ENCODE measurements at regions not wholly inside any gene's neighbourhood (a gene's known extent, or its start where the extent isn't known, plus 50 kb on each side); places are given as distances from the start of the nearest gene placed in this dataset.

DNA sequence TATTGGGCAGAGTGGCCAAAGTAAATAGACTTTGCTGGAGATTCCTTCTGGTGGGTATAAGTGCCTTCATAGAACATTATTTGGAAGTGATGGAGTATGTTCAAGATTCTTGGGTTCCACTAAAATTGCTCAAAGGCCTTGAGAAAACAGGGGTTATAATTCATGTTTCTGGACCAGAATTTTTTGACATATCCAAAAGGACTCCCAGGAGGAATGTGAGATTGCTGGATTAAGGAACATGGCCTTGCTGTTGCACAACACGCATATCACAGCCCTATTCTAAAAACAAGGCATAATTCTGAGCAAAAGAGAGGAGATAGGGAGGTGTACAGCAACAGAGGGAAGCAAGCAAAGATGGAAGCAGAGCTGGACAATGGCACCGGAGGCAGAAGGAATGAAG lies 111.7 kb upstream of the TNP1 start:
- DNase-seq (ENCODE audit: low read depth): no peak
- TF ChIP-seq, protein P1, sequence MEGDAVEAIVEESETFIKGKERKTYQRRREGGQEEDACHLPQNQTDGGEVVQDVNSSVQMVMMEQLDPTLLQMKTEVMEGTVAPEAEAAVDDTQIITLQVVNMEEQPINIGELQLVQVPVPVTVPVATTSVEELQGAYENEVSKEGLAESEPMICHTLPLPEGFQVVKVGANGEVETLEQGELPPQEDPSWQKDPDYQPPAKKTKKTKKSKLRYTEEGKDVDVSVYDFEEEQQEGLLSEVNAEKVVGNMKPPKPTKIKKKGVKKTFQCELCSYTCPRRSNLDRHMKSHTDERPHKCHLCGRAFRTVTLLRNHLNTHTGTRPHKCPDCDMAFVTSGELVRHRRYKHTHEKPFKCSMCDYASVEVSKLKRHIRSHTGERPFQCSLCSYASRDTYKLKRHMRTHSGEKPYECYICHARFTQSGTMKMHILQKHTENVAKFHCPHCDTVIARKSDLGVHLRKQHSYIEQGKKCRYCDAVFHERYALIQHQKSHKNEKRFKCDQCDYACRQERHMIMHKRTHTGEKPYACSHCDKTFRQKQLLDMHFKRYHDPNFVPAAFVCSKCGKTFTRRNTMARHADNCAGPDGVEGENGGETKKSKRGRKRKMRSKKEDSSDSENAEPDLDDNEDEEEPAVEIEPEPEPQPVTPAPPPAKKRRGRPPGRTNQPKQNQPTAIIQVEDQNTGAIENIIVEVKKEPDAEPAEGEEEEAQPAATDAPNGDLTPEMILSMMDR (IDR thresholded peaks at IDR 0.05; ENCODE audit: low read length, missing control alignments): no peak
- H3K4me3 ChIP-seq (replicated peaks; ENCODE audit: low read depth, low read length): no peak overlapping the region

DNA sequence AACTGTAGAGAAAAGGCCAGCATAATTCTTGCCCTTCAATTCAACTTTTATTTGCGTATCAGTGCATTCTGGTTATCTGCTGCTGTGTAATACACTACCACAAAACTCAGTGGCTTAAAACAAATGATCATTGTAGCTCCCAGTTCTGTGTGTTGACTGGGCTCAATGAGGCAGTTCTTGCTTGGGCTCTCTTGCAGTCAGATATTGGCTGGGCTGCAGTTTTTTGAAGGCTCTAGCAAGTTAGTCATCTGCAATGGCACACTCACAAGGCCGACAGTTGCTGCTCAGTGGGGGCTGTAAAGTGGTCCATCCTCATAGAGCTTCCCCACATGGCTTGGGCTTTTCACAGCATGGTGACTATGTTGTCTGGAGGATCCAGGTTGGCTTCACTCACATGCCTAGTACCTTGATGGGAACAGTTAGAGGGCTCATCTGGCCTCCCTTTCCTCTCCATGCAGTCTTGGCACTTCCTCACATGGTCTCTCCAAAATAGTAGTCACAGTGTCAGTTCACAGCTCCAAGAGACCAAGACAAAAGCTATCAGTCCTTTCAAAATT lies 110.6 kb upstream of the TNP1 start:
- no peak for DNase-seq (ENCODE audit: low read depth)
- TF ChIP-seq, protein P1 (IDR thresholded peaks at IDR 0.05; ENCODE audit: low read length, missing control alignments): no peak
- H3K4me3 ChIP-seq (replicated peaks; ENCODE audit: low read depth, low read length): no peak overlapping the region

DNA sequence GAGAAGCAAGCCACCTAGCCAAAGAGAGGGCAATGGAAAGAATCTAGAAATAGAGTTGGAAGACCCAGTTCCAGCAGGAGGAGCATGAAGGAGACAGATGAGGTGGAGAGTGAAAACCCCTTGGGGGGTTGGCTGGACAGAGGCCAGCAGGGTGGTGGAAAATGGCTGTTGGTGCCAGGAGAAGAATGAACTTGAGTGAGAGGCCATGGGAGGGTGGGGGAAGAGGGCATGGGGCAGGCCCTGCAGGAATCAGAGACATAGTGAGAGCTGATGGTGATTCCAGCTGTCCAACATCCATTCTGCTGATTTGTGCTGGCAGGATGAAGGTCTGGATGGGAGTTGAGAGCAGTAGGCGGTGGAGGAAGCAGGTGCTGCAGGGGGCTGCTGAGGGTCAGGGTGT lies 108.0 kb upstream of the TNP1 start:
- TF ChIP-seq, protein P1 (IDR thresholded peaks at IDR 0.05; ENCODE audit: low read length, missing control alignments): no peak
- no peak overlapping the region for H3K4me3 ChIP-seq (replicated peaks; ENCODE audit: low read depth, low read length)

DNA sequence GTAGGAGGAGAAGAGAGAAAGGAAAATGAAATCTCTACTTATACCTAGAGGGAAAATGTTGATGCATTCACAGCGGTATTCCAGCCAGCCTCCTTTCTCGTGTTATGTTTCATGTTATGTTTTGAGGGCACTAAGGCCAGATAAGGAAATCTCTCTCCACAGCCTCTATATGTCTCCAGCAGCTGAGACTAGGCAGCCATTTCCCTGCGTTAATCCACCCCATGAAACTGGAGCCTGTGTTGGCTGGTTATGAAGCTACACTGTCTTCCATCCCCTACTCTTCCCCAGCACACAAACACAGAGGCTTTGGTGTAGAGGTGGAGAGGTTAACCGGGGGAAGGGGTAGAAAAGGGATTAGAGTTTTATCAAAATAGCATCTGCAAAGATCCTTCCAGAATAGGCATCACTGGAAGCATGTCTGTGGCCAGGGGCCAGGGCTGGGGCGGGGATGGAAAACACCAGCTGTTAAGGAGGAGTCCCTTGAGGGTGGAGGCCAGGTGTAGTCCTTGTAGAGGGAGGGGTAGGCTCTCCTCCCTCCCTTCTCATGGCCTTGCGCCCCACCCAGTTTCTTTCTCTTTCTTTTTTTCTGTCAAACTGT lies 100.9 kb upstream of the TNP1 start:
- no peak for DNase-seq (ENCODE audit: low read depth)
- TF ChIP-seq, protein P1 (IDR thresholded peaks at IDR 0.05; ENCODE audit: low read length, missing control alignments): no peak
- no peak overlapping the region for H3K4me3 ChIP-seq (replicated peaks; ENCODE audit: low read depth, low read length)

More for the DNA sequence above, 108.0 kb upstream of the TNP1 start:
- no peak for DNase-seq (ENCODE audit: low read depth)

DNA sequence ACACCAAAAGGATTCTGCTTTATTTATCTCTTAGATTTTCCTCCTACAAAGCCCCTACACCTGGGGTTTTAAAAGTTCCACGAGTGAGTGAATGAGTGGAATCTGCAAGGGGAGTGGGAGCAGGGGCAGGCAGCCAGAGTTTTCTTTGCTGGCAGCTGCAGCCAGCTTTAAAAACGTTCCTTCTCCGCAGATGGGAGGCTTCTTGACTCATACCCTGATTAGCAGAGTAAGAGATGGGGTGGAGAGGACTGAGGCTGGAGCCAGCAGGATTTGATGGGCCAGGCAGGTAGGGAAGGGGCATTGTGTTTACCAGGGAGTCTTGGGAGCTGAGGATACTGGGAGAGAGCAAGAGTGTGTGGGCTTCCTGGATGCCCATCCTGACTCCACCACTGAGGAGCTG lies 99.6 kb upstream of the TNP1 start:
- DNase-seq (ENCODE audit: low read depth): no peak
- TF ChIP-seq, protein P1 (IDR thresholded peaks at IDR 0.05; ENCODE audit: low read length, missing control alignments): no peak

DNA sequence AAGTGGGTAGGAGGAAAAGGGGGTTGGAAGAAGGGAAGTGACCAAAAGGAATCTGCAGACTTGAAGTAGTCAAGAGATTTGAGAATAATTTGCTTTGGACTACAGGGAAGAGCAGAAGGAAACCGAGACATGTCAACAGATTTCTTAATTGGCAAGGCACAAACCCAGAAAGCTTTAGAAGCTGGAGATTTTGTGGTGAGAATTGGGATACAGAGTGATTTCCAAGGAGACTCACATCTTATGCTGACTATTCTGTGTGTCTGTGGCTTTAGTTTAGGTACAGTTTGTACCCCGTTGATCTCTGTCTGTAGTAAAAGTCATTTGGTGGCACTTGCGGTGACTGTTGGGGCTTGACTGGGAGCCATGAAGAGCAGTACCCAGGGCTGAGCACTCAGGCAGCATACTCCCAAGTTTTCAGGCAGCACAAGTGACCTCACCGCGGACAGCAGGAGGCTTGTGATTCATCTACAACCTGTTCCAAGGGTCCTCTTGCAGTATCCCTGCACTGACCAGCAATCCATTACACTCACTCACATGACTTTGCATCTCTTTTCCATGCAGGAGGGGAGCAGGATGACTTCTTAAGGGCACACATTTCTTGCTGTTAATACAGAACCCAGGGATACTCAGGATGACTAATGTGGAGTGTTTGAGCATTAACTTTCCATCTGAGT lies 97.1 kb upstream of the TNP1 start:
- TF ChIP-seq, protein P1 (IDR thresholded peaks at IDR 0.05; ENCODE audit: low read length, missing control alignments): no peak
- no peak for DNase-seq (ENCODE audit: low read depth)
- H3K4me3 ChIP-seq (replicated peaks; ENCODE audit: low read depth, low read length): no peak overlapping the region

More for the DNA sequence above, 99.6 kb upstream of the TNP1 start:
- no peak overlapping the region for H3K4me3 ChIP-seq (replicated peaks; ENCODE audit: low read depth, low read length)

Measured in fibroblast of pulmonary artery (primary cell).